Mesenchymal stem cell (in vitro differentiated cells and primary cell): ENCODE measurements at regions not wholly inside any gene's neighbourhood (a gene's known extent, or its start where the extent isn't known, plus 50 kb on each side); places are given as distances from the start of the nearest gene placed in this dataset.

Experiments
- DNase-seq: peaks from one replicate; pipeline ENCODE4 v3.0.0-alpha.2; 2013
- H2AFZ ChIP-seq: one replicate; pipeline ENCODE4 v1.6.1; 2013; ENCODE audit warnings: low read depth, mild to moderate bottlenecking, control low read depth, inconsistent platforms, low read length, moderate library complexity
- H2AK5ac ChIP-seq: 2 replicates; pipeline ENCODE4 v1.6.1; 2013; ENCODE audit warnings: low read length, moderate library complexity, mild to moderate bottlenecking, inconsistent platforms; ENCODE audit not compliant: severe bottlenecking
- H2BK120ac ChIP-seq: one replicate; pipeline ENCODE4 v1.6.1; 2013; ENCODE audit warnings: low read depth, mild to moderate bottlenecking, inconsistent platforms, low read length, moderate library complexity
- H2BK12ac ChIP-seq, 2 experiments: one replicate each; pipeline ENCODE4 v1.6.1; 2013; ENCODE audit warnings: inconsistent platforms in 2 of 2, low read length in 2 of 2, mild to moderate bottlenecking in 2 of 2, moderate library complexity in 2 of 2, control low read depth in 1 of 2
- H2BK15ac ChIP-seq: one replicate; pipeline ENCODE4 v1.6.1; 2013; ENCODE audit warnings: mild to moderate bottlenecking, low read depth, inconsistent platforms; ENCODE audit not compliant: poor library complexity, severe bottlenecking
- H2BK5ac ChIP-seq: 2 replicates; pipeline ENCODE4 v1.6.1; 2013; ENCODE audit warnings: low read depth, mild to moderate bottlenecking, low read length, control low read depth, inconsistent platforms; ENCODE audit not compliant: poor library complexity, severe bottlenecking
- H3K14ac ChIP-seq, 2 experiments: one replicate each; pipeline ENCODE4 v1.6.1; 2013; ENCODE audit warnings: inconsistent platforms in 2 of 2, low read length in 2 of 2, control low read depth in 1 of 2, mild to moderate bottlenecking in 1 of 2, moderate library complexity in 1 of 2
- H3K18ac ChIP-seq, 2 experiments: one replicate each; pipeline ENCODE4 v1.6.1; 2013; ENCODE audit warnings: inconsistent platforms in 2 of 2, low read length in 2 of 2, control low read depth in 1 of 2, low read depth in 1 of 2, mild to moderate bottlenecking in 1 of 2
- H3K23ac ChIP-seq, 2 experiments: one replicate each; pipeline ENCODE4 v1.6.1; 2013; ENCODE audit warnings: inconsistent platforms in 2 of 2, low read length in 2 of 2, mild to moderate bottlenecking in 2 of 2, moderate library complexity in 2 of 2, control low read depth in 1 of 2
- H3K27ac ChIP-seq: 2 replicates; pipeline ENCODE4 v1.5.1; 2013; ENCODE audit warnings: mild to moderate bottlenecking, moderate library complexity, low read length, control low read depth, inconsistent platforms; ENCODE audit not compliant: poor library complexity, severe bottlenecking
- H3K27me3 ChIP-seq, 2 experiments: 2 replicates each; pipeline versions ENCODE4 v1.6.1 to v1.7.0; 2013; ENCODE audit warnings: low read length in 2 of 2, mild to moderate bottlenecking in 2 of 2, moderate library complexity in 2 of 2, control low read depth in 1 of 2, inconsistent platforms in 1 of 2; ENCODE audit not compliant: control insufficient read depth in 1 of 2, insufficient read depth in 1 of 2
- H3K36me3 ChIP-seq, 2 experiments: 2 replicates each; pipeline versions ENCODE4 v1.6.1 to v1.7.0; 2013; ENCODE audit warnings: low read length in 2 of 2, control low read depth in 1 of 2, inconsistent platforms in 1 of 2, low read depth in 1 of 2, mild to moderate bottlenecking in 1 of 2; ENCODE audit not compliant: insufficient read depth in 2 of 2, control insufficient read depth in 1 of 2
- H3K4ac ChIP-seq, 2 experiments: one replicate each; pipeline ENCODE4 v1.6.1; 2013; ENCODE audit warnings: inconsistent platforms in 2 of 2, low read length in 2 of 2, mild to moderate bottlenecking in 2 of 2, moderate library complexity in 2 of 2, control low read depth in 1 of 2, low read depth in 1 of 2
- H3K4me1 ChIP-seq: 2 replicates; pipeline ENCODE4 v1.6.1; 2013; ENCODE audit warnings: low read depth, low read length, control low read depth; ENCODE audit not compliant: control insufficient read depth, insufficient read depth
- H3K4me2 ChIP-seq: 2 replicates; pipeline ENCODE4 v1.6.1; 2013; ENCODE audit warnings: low read length, mild to moderate bottlenecking, inconsistent platforms; ENCODE audit not compliant: poor library complexity, severe bottlenecking
- H3K4me3 ChIP-seq, 2 experiments: 2 replicates each; pipeline versions ENCODE4 v1.5.1 to v1.7.0; 2013; ENCODE audit warnings: low read length in 2 of 2, mild to moderate bottlenecking in 2 of 2, control low read depth in 1 of 2, low read depth in 1 of 2; ENCODE audit not compliant: insufficient read depth in 1 of 2
- H3K79me1 ChIP-seq: replicated peaks from 2 replicates; pipeline ENCODE4 v1.6.1; 2013; ENCODE audit warnings: mild to moderate bottlenecking, control low read depth, low read length, inconsistent platforms; ENCODE audit not compliant: poor library complexity, severe bottlenecking
- H3K9ac ChIP-seq: 2 replicates; pipeline ENCODE4 v1.7.0; 2013; ENCODE audit warnings: mild to moderate bottlenecking, low read length, moderate library complexity
- H3K9me3 ChIP-seq: 2 replicates; pipeline ENCODE4 v1.7.0; 2013; ENCODE audit warnings: mild to moderate bottlenecking, low read length; ENCODE audit not compliant: control insufficient read depth
- H4K8ac ChIP-seq: one replicate; pipeline ENCODE4 v1.6.1; 2013; ENCODE audit warnings: inconsistent platforms, mild to moderate bottlenecking, low read length, moderate library complexity
- H4K91ac ChIP-seq: one replicate; pipeline ENCODE4 v1.6.1; 2013; ENCODE audit warnings: mild to moderate bottlenecking, low read length, inconsistent platforms
- WGBS: methylation state at CpG from one replicate; pipeline ENCODE4 v1.1.7; 2013; ENCODE audit warnings: mixed read lengths; 5-methylcytosine and 5-hydroxymethylcytosine counted together

DNA sequence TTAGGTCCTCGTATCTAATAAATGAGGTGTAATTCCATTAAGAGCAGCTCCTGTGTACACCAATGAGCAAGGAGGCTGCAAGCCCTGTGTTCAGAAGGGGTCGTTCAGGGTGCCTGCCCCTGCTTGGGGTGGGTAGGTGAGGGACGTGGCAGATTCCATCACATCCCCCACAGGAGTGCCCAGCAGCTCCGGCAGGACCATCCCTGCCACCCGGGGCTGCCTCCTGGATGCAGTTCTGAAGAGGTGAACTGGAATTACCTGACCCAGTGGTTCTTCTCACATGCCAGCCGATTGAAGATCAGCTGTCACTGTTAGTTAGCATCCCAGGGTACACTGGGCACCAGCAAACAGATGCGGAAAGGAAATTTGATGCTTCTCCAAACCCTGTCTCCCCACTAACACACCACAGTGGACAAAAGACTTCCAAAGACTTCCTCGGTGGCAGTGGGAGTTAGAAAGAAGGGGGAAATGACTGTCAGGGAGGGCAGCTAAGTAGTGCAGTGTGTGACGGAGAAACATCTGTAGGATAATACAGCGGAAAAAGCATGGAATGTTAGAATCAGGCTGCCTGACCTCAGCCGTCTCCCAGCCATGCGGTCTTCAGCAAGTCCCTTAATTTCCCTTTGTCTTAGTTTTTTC, 313.6 kb upstream of the ZMIZ1 start:
- Histone ChIP-seq H2BK12ac (peak overlapping the region; percentile 85 to 100), H3K9ac (peak overlapping the region; percentile 8), H4K91ac (peak overlapping the region; percentile 96), H3K23ac (peak overlapping the region in 1 of 2 experiments; percentile 51), H2AK5ac (peak overlapping the region; percentile 79), H3K4me2 (no peak overlapping the region), H2AFZ (peak overlapping the region; percentile 70), H3K18ac (peak overlapping the region; percentile 81 to 86), H2BK5ac (no peak overlapping the region), H3K4ac (peak overlapping the region; percentile 62 to 87), H3K4me3 (no peak overlapping the region), H2BK120ac (peak overlapping the region; percentile 50), H3K14ac (peak overlapping the region in 1 of 2 experiments; percentile 64), H3K27me3 (no peaks in the 10 kb centered on the region), H4K8ac (peak overlapping the region; percentile 56), H3K27ac (no peak overlapping the region), H3K36me3 (no peaks in the 10 kb centered on the region), H3K4me1 (peaks cover 40% of the 10 kb centered on the region), H3K79me1 (no peaks in the 10 kb centered on the region), H3K9me3 (no peaks in the 10 kb centered on the region), H2BK15ac (peak overlapping the region; percentile 93)
- DNase-seq, result no peak
- 83% methylated on average over 8 of the region's 12 CpGs for WGBS

GRCh38 chr10:78755877-78756455, 312.8 kb upstream of the ZMIZ1 start:
- no peak overlapping the region for H3K4me2 ChIP-seq
- H4K91ac ChIP-seq, result peak overlapping the region; percentile 23
- H2AK5ac ChIP-seq, result peak overlapping the region; percentile 66
- H2AFZ ChIP-seq, result no peak overlapping the region
- no peaks in the 10 kb centered on the region for H3K79me1 ChIP-seq
- DNase-seq, result no peak
- H4K8ac ChIP-seq, result peak overlapping the region; percentile 20
- peaks cover 40% of the 10 kb centered on the region for H3K4me1 ChIP-seq
- no peak overlapping the region for H3K14ac ChIP-seq
- no peak overlapping the region for H3K23ac ChIP-seq
- H3K9me3 ChIP-seq, result no peaks in the 10 kb centered on the region
- no peak overlapping the region for H3K4me3 ChIP-seq
- H2BK15ac ChIP-seq, result no peak overlapping the region
- no peak overlapping the region for H3K9ac ChIP-seq
- no peaks in the 10 kb centered on the region for H3K27me3 ChIP-seq
- H2BK120ac ChIP-seq, result peak overlapping the region; percentile 56
- peak overlapping the region; percentile 37 to 85 for H3K18ac ChIP-seq
- H3K4ac ChIP-seq, result peak overlapping the region; percentile 27 to 75
- WGBS, result 90% methylated on average over 3 of the region's 3 CpGs
- H2BK12ac ChIP-seq, result peak overlapping the region; percentile 94 to 97
- H3K36me3 ChIP-seq, result no peaks in the 10 kb centered on the region
- H2BK5ac ChIP-seq, result no peak overlapping the region
- no peak overlapping the region for H3K27ac ChIP-seq

DNA sequence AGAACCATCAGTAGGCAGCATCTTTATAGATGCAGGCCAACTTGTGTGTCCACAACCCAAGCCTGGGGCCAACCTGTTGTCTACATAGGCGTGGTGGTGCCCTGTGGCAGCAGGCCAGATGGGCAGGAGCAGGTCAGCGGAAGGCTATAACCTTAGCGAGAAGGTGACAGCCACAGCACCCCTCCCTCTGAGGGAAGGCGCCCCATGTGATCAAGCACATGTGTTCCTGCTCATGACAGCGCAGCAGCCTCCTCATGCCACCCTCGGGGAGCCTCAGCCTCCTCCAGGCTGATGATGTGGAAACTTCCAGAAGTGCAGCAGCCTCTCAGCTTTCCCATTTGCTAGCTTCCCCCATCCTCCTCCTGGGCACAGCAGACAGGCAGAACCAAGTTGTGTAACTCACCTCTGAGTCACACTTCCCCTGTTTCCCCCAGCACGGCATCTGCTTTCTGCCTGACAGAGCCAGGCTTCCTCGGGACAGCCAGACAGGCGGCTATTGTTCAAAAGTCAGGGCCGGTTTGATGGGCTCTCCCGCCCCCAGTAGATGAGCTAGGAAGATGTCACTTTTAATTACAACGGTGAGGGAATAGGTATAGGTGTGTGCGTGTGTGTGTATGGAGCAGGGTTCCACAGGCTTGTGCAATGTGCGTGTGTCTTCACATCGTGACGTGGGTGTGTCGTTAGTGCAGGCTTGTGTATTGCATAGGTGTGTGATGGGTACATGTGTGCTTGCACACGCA, 312.0 kb upstream of the ZMIZ1 start:
- peak overlapping the region; percentile 82 for H2BK15ac ChIP-seq
- peak overlapping the region in 1 of 2 experiments; percentile 91 for H3K14ac ChIP-seq
- H2BK12ac ChIP-seq, result peak overlapping the region; percentile 95 to 99
- peak overlapping the region in 1 of 2 experiments; percentile 9 for H3K4me3 ChIP-seq
- no peaks in the 10 kb centered on the region for H3K27me3 ChIP-seq
- H3K4ac ChIP-seq, result peak overlapping the region; percentile 90 to 93
- peak overlapping the region; percentile 79 for H3K9ac ChIP-seq
- peaks cover 38% of the 10 kb centered on the region for H3K4me1 ChIP-seq
- H2AK5ac ChIP-seq, result peak overlapping the region; percentile 79
- H2BK120ac ChIP-seq, result peak overlapping the region; percentile 56
- H3K18ac ChIP-seq, result peak overlapping the region; percentile 92 to 99
- peak overlapping the region; percentile 85 for H3K27ac ChIP-seq
- peak overlapping the region; percentile 94 for H4K91ac ChIP-seq
- 36% methylated on average over 18 of the region's 18 CpGs for WGBS
- no peaks in the 10 kb centered on the region for H3K36me3 ChIP-seq
- H3K9me3 ChIP-seq, result no peaks in the 10 kb centered on the region
- DNase-seq, result peak; percentile 99
- H2BK5ac ChIP-seq, result peak overlapping the region; percentile 48
- peak overlapping the region; percentile 78 for H4K8ac ChIP-seq
- peak overlapping the region in 1 of 2 experiments; percentile 70 for H3K23ac ChIP-seq
- H2AFZ ChIP-seq, result no peak overlapping the region
- H3K4me2 ChIP-seq, result peak overlapping the region; percentile 2
- H3K79me1 ChIP-seq, result no peaks in the 10 kb centered on the region
